HG02610 (cell line): ENCODE measurements at regions not wholly inside any gene's neighbourhood (a gene's known extent, or its start where the extent isn't known, plus 50 kb on each side); places are given as distances from the start of the nearest gene placed in this dataset.
"Not testable (repeated sequence)": the region's sequence is repeated elsewhere in the genome, so short reads cannot be mapped to it uniquely, and the experiment has no call there.

Experiments
- ATAC-seq: cut with Tn5 transposase; IDR thresholded peaks from one replicate; pipeline ENCODE4 v1.9.1; 2021; ENCODE audit warnings: mild to moderate bottlenecking, moderate library complexity; ENCODE audit not compliant: unreplicated experiment

DNA sequence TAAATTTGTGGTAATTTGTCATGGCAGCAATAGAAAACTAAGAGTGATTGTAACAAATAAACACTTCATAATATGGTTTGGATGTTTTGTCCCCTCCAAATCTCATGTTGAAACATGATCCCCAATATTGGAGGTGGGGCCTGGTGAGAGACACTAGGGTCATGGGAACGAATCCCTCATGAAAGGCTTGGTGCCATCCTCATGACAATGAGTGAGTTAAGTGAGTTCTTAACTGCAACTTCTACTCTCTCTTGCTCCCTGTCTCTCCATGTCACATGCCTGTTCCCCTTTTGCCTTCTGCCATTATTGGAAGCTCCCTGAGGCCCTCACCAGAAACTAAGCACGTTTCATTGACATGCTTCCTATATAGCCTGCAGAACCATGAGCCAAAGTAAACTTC is 1233.2 kb downstream of the OLFM4 start:
- no peak for ATAC-seq

DNA sequence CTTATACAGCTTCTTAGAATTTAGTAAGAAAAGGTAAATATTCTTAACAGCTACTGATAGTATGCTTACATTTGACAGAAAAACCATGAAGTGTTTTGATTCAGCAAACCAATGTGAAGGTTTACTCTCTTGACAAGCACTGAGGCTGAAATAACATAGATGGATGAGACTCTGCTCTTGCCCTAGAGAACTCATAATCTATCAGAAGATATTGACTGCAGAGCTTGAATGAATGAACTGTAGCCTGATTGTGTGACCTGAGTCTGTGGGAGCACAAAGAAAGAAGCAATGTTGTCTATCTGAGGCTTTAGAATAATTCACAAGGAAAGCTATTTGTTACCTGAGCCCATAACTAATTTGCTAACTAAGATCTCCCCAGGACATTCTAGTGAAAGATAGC is 1235.3 kb downstream of the OLFM4 start:
- no peak for ATAC-seq

DNA sequence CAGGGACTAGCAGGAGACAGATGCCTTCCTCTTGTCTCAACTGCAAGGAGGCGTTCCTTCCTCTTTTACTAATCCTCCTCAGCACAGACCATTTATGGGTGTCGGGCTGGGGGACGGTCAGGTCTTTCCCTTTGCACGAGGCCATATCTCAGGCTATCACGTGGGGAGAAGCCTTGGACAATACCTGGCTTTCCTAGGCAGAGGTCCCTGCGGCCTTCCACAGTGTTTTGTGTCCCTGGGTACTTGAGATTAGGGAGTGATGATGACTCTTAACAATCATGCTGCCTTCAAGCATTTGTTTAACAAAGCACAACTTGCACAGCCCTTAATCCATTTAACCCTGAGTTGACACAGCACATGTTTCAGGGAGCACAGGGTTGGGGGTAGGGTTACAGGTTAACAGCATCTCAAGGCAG is 1238.6 kb downstream of the OLFM4 start:
- ATAC-seq, result not testable (repeated sequence)

DNA sequence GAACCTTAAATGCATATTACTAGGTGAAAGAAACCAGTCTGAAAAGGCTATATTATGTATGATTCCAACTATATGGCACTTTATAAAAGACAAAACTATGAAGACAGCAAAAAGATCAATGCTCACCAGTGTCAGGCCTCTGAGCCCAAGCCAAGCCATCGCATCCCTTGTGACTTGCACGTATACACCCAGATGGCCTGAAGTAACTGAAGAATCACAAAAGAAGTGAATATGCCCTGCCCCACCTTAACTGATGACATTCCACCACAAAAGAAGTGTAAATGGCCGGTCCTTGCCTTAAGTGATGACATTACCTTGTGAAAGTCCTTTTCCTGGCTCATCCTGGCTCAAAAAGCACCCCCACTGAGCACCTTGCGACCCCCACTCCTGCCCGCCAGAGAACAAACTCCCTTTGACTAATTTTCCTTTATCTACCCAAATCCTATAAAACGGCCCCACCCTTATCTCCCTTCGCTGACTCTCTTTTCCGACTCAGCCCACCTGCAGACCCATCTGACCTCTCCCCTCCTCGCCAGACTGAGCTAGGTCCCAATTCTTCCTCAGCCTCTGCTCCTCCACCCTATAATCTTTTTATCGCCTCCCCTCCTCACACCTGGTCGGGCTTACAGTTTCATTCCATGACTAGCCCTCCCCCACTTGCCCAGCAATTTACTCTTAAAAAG is 1239.5 kb downstream of the OLFM4 start:
- ATAC-seq, result not testable (repeated sequence)

DNA sequence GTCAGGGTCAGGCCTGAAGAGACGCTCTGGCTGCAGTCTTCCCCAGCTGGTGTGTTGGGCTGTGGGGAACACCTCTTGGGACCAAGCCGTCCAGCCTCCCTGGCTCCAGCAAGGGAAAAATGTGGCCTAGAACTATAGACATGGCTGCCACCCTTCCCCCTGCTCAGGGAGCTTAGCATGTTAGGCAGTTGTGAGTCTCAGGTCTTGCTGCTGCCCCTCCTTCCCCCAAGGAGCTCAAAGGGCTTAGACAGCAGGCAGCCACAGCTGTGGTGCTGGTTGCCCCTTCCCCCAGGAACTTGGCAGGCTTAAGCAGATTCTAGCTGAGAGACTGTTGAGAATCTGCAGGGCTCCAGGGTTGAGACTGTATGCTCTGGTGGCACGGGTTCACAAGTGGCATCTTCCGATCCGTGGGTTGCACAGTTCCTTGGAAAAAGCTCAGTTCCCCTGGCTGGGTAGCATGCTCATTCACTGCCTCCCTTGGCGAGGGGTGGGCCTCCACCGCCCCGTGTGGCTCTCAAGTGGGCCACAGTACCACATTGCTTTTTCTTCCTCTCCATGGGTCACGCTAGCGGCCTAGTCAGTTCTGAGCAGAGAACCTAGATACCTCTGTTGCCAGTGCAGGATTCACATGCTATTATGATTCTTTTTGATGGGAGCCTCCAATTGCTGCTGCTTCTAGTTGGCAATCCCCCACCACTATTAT is 1258.6 kb downstream of the OLFM4 start:
- ATAC-seq, result no peak

DNA sequence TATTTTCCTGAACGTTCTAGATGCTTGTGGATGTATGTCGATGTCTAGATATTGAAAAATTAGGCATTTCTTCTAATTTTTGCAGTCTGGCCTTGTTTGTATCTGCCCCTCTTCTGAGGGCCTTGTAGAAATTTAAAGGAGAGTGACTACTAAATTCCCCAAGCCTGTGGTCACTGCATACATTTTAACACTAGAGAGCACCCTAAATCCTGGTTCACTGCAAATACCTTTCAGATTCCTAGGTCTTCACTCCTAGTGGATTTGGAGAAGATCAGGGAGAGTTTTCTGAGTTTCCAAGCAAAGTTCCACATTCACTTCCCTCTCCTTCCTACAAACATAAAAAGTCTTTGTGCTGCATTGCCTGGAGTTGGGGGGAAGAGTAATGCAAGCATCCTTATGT is 1272.5 kb downstream of the OLFM4 start:
- ATAC-seq, result no peak

DNA sequence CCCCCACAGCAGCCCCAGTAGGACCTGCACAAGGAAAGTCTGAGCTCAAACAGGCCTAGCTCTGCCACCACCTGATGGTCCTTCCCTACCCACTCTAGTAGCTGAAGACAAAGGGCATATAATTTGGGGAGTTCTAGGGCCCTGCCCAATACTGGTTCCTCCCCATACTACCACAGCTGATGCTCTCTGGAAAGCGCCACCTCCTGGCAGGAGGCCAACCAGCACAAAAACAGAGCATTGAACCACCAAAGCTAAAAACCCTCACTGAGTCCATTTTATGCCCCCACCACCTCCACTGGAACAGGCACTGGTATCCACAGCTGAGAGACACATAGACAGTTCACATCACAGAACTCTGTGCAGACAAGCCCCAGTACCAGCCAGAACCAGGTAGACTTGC is 1276.8 kb downstream of the OLFM4 start:
- no peak for ATAC-seq

DNA sequence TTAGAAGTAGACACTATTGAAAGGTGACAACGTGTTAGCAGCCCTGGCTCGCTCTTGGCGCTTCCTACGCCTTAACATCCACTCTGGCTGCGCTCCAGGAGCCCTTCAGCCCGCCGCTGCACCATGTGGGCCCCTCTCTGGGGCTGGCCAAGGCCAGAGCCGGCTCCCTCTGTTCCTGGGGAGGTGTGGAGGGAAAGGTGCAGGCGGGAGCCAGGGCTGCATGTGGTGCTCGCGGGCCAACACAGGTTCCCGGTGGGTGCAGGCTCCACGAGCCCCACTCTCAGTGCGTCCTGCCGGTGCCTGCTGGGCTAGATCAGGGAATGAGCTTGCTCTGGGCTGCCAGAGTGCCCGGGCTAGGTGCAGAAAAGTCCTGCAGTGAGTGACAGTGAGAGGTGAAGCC is 1284.3 kb downstream of the OLFM4 start:
- no peak for ATAC-seq

DNA sequence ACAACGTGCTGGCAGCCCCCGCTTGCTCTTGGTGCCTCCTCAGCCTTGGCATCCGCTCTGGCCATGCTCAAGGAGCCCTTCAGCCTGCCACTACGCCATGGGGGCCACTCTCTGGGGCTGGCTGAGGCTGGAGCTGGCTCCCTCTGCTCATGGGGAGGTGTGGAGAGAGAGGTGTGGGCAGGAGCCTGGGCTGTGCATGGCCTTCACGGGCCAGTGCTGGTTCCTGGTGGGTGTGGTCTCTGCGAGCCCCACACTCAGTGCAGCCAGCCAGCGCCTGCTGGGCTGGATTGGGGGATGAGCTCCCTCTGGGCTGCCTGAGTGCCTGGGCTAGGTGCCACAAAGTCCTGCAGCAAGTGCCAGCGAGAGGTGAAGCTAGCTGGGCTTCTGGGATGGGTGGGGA is 1289.1 kb downstream of the OLFM4 start:
- no peak for ATAC-seq

DNA sequence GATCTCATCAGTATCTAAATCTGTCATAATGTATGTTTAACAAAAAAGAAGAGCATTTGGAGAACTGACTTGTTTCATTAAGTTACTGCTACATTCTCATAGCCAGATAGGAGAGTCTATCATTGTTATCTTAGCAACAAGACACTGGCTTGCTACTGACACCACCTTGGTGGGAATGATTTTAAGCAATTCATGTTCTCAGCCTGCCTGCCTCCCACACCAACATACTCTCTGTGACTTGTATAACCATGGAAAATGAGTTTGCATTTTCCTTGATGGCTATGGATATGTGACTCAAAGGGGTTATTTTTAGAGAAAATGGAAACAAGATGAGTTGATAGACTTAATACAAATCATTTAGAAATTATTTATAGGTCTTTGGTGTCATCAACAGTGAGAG is 1308.9 kb downstream of the OLFM4 start:
- ATAC-seq, result no peak

DNA sequence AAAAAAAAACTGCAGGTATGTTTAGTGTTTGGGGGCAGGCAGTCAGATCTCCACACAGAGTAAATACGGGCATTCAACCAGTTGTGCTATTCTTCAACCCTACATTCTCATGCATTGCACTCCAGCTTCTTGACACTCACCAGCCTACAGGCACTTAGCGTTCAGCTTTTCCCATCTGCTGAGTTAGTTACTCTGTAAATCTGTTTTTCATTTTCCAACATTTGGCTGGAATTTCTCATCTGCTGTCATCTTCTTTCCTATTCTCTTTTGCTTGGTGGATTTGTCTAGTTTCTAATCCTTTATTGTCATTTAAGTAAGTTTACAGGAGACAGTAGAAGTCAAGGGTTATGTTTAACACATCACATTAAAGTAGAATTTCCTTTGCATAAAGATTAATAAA is 1318.9 kb downstream of the OLFM4 start:
- ATAC-seq, result no peak

DNA sequence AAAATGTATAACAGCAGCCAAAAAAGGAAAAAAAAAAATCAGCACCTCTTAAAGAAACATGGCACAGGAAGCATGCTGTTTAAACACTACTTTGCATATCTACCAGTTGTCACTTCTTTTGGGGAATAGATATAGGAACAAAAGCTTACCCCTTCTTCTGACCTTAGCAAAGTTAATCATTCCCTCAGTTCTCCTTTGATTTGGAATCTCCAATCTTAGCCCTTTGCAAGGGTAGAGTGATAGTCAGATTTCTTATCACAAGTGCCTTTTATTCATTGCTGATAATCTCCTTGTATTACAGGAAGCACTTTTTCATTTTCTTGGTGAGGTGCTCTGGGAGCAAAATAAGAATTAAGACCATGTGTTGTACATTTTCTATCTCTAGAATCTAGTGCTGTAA is 1327.6 kb downstream of the OLFM4 start:
- ATAC-seq, result no peak

DNA sequence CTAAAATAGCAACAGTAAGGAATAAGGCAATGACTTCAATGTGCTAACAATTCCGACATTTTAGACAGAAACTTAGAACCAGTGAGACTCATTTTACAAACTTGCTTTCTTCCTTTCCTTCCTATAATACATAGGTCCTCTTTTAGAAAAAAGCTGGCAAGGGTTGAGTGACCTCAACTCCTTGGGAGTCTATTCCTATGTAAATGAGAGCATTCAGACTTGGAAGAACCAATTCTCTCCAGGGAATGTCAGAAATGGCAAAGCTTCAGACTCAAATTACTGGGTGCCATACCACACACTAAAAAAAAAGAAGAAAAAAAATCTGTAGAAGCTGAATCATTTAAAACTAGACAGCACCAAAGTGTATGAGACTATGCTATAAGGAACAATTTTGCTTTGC is 1328.2 kb downstream of the OLFM4 start:
- ATAC-seq, result no peak

DNA sequence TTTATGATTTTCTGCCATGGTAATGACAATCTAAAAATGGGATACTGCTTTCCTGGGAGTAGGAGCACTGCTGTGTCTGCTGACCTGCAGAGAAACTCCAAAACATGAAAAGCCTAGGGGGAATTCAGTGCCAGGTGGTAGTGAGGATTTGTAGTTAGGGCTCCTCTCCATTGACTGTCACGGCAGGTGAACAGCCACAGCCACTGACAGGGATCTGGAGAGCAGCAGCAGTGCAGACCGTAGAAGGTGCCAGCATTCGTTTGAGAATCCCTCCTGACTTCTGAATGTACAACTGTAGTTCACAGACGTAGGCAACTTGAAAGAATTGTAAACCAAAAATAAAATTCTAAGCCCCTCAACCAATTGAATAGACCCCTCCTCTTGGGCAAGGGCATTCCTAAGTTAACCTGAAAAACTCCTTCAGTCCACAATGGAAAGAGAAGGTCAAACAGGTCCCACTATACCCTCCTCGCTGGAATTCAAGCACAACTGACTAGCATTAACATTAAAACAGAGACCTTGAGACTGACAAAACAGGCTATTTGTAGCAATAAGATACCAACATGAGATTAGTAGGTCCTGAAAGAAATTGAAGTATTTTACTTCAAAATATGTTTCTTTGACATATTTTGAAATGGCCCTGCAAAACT is 1328.8 kb downstream of the OLFM4 start:
- no peak for ATAC-seq

DNA sequence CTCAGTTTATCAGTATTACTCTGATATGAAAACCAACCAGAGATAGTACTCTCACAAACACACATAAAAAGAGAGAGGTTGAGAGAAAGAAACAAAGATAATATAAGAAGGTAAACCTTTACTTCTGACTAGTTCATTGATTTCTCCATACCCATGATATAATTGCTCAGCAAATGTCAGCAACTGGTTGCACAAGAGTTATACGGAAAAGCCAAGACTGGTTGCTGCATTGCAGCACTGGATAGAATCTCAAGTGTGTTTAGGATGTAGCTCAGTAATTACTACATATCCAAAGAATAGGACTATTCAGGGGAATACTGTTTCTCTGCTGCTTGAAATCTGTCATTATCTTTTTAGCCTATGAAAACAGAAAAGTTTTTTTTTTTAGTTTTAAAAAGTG is 1332.8 kb downstream of the OLFM4 start:
- no peak for ATAC-seq

DNA sequence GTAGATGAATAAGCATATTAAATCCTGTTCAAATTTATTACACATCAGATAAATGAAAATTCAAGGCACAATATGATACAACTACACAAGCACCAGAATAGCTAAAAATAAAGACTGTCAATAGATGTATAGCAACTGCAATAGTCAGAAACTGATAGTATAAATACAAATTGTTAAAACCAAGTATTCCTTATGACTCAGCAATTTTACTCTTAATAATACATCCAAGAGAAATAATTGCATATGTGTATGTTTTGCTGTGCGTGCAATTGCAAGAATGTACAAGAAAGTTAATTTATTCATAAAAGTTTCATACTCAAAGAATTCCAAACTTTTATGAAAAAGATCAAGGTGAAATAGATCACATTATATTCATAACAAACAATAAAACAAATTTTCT is 1338.1 kb downstream of the OLFM4 start:
- ATAC-seq, result no peak

DNA sequence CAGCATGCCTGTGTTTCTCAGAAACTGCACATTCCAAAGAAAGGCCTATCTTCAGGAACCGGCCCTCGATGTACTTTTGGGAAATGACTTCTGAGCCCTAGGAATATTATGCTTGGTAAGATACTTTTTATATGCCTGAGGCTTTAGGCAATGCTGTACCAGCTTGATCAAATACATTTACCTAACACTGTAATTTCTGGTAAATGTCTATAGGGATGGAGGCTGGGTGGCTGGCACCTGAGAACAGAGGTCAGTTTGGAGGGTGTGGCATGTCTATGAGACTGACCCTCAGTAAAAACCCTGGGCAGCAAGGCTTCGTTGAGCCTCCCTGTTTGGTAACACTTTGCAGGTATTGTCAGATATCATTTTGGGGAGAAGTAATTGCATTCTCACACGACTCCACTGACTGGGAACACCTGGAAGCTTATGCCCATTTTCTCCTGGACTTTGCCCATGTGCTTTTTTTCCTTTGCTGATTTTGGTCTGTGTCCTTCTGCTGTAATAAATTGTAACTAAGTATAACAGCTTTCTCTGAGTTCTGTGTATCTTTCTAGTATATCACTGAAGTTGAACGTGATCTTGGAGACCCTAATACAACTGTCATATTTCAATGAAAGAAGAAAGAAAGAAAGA is 1339.1 kb downstream of the OLFM4 start:
- ATAC-seq, result no peak

DNA sequence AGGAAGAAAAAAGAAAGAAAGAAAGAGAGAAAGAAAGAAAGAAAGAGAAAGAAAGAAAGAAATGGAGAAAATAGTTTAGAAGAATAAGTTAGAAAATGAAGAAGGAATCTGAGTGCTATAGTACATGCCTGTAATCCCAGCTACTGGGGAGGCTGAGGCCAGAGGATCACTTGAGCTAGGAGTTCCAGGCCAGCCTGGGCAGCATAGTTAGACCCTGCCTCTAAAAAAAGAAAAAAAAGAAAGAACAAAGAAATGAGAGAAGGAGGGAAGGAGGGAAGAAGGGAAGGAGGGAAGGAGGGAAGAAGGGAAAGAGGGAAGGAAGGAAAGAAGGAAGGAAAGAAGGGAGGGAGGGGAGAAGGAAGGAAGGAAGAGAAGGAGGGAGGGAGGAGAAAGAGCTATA is 1339.8 kb downstream of the OLFM4 start:
- ATAC-seq, result no peak

DNA sequence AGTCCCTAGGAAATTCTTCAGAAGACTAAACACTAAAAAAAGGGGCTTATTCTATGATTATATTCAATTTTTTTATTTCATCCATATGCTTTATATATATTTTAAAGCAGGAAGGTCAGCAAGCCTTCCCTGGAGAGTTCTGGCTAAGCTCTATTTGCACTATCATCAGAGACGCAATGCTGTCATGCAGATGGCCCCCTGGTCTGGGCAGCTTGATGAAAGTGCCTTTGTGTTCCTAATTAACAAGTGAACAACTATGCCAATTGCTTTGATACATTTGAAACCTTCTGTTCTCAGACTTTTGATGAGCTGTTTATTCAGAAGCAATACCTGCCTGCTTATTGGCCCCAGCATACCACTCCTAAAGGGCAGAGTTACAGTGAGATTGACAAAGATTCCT is 1344.6 kb downstream of the OLFM4 start:
- ATAC-seq, result no peak

DNA sequence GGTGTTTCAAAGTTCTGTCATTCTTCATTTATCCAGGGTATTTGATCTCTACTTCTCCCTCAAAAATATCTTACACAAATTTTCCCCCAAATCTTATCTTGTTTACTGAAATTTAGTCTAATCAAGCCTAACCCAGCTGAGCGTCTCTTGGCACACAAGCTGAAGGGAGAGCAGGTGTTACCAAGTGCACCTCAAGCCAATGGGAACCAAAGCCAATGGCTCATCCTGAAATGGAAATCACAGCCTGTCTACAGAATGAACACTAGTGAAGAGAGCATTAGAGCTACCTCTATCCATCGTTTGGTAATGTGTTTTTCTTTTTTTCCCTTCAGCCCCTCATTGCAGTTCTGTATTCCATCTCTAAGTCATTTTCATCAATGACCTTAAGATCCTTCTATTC is 1350.8 kb downstream of the OLFM4 start:
- ATAC-seq, result no peak

DNA sequence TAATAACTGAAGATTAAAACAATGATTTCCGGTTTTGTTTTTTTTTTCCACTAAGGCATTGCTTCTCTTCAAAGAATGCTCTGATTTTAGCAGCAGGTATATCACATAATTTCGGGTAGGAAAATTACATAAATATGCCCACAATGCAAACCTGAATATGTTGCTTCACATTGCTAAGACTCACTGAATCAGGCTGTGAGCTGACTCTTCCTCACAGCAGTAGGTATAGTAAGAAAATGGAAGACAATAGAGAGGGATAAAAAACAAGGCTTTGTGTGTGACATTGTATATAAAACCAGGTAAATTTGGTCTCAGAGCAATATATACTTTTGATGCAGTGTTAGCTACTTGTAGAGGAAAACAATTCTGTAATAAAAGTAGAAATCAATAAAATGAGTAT is 1355.0 kb downstream of the OLFM4 start:
- no peak for ATAC-seq

DNA sequence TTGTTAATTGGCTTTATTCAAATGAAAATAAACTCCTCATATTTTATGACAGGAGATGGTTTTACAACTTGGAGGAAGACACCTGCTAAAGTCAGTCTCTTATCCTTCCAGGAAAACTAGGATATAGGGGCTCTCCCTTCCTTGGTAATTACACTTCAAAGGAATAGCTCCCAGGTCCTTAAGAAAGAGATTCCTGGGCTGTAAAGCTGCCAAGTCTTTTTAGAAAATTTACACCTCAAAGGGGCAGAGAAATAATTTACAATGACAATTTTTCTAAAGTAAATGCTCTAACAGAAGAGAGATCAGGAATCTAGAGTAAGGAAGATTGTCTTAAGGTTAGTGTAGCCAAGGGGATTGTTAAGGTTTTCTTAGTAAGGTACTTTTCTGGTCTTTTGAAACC is 1359.0 kb downstream of the OLFM4 start:
- ATAC-seq, result no peak
